Ishikawa (cell line): ENCODE measurements at regions not wholly inside any gene's neighbourhood (a gene's known extent, or its start where the extent isn't known, plus 50 kb on each side); places are given as distances from the start of the nearest gene placed in this dataset.

Experiments used
- CEBPB ChIP-seq: IDR thresholded peaks from 2 replicates; pipeline ENCODE4 v1.6.1; 2012
- CREB1 ChIP-seq: IDR thresholded peaks from 2 replicates; pipeline ENCODE4 v1.6.1; 2012; ENCODE audit warnings: low read depth
- EGR1 ChIP-seq: IDR thresholded peaks from 2 replicates; pipeline ENCODE4 v1.6.1; 2012
- EP300 ChIP-seq: IDR thresholded peaks from 2 replicates; pipeline ENCODE4 v1.6.1; 2012; ENCODE audit warnings: borderline replicate concordance
- FOXM1 ChIP-seq: IDR thresholded peaks from 2 replicates; pipeline ENCODE4 v1.6.1; 2012; ENCODE audit warnings: low read depth, borderline replicate concordance
- NFIC ChIP-seq: IDR thresholded peaks from 2 replicates; pipeline ENCODE4 v1.6.1; 2012
- RAD21 ChIP-seq: IDR thresholded peaks from 2 replicates; pipeline ENCODE4 v1.6.1; 2012; ENCODE audit warnings: low read depth
- TAF1 ChIP-seq: IDR thresholded peaks from 2 replicates; pipeline ENCODE4 v1.6.1; 2012; ENCODE audit warnings: low read depth, mild to moderate bottlenecking
- TCF12 ChIP-seq: IDR thresholded peaks from 2 replicates; pipeline ENCODE4 v1.6.1; 2012; ENCODE audit warnings: low read depth
- TEAD4 ChIP-seq: IDR thresholded peaks from 2 replicates; pipeline ENCODE4 v1.6.1; 2012
- YY1 ChIP-seq: IDR thresholded peaks from 2 replicates; pipeline ENCODE4 v1.6.1; 2012; ENCODE audit warnings: low read depth
- ZBTB7A ChIP-seq: IDR thresholded peaks from 2 replicates; pipeline ENCODE4 v1.6.1; 2012; ENCODE audit warnings: low read depth
- TF ChIP-seq, protein P1 (sequence below): IDR thresholded peaks from 2 replicates; pipeline ENCODE4 v1.6.1; 2012; ENCODE audit warnings: low read depth, mild to moderate bottlenecking
- TF ChIP-seq, protein P2 (sequence below): IDR thresholded peaks from 2 replicates; pipeline ENCODE4 v1.6.1; 2012
- TF ChIP-seq, protein P3 (sequence below): IDR thresholded peaks from 2 replicates; pipeline ENCODE4 v1.6.1; 2012

DNA sequence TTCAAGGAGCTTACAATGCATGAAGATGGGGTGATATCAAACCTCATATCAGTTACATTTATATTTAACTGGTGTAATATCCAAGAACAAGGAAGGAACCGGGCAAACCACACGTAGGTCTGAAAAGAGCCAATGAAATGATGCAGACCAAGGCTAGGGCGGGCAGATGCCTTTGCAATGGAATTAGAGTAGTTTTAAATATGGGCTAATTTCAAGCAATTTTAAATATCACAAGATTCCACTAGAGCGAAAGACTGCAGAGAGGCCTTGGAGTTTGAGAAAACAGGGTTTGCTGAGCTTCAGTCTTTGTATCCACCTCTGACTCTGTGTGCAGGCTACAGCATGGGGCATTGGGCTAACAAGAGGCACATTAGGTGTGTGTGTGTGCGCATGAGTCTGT lies 53.9 kb upstream of the ZNF536 start:
- TF ChIP-seq TCF12 = no peak

DNA sequence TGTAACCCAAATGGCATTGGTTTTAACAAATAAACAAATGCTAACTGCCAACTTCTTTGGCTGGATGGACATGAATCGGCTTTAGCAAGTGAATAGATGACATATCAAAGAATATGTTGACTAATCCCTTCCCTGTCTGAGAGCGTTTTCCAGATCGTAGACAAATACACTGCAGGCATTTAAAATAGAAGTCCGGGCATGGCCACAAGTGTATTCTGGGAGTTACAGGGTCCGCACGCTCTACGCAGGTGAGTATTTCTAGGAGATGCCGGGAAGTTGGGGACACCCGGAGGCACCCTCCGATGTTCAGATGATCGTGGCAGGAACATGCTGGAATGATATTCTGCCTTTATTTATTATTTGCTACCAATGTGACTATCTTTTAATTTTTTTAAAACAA lies 53.2 kb upstream of the ZNF536 start:
- TF ChIP-seq EGR1 = no peak

DNA sequence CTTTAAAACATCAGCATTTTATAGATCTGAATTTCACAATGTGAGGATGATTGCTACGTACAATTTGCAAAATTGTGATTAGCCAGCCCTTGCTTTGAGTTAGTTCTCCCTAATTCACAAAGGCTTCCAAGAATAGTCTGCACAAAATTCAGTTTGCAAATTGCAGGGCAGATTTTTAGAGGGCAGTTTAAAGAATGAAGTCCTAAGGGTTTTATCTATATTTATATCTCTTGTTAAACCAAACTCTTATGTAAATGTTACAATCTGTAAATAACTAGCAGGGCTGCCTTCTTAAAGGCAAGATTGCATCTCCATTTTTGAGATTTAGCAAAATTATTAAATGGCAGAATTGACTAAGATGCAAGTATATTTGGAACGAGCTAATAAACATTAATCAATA lies 52.8 kb upstream of the ZNF536 start:
- TF ChIP-seq CREB1 (no peak), NFIC (no peak), YY1 (no peak), TCF12 (no peak), EGR1 (no peak), FOXM1 (no peak), CEBPB (no peak), EP300 (no peak), RAD21 (no peak), TAF1 (no peak), ZBTB7A (no peak), TEAD4 (no peak)
- TF ChIP-seq, protein P1, sequence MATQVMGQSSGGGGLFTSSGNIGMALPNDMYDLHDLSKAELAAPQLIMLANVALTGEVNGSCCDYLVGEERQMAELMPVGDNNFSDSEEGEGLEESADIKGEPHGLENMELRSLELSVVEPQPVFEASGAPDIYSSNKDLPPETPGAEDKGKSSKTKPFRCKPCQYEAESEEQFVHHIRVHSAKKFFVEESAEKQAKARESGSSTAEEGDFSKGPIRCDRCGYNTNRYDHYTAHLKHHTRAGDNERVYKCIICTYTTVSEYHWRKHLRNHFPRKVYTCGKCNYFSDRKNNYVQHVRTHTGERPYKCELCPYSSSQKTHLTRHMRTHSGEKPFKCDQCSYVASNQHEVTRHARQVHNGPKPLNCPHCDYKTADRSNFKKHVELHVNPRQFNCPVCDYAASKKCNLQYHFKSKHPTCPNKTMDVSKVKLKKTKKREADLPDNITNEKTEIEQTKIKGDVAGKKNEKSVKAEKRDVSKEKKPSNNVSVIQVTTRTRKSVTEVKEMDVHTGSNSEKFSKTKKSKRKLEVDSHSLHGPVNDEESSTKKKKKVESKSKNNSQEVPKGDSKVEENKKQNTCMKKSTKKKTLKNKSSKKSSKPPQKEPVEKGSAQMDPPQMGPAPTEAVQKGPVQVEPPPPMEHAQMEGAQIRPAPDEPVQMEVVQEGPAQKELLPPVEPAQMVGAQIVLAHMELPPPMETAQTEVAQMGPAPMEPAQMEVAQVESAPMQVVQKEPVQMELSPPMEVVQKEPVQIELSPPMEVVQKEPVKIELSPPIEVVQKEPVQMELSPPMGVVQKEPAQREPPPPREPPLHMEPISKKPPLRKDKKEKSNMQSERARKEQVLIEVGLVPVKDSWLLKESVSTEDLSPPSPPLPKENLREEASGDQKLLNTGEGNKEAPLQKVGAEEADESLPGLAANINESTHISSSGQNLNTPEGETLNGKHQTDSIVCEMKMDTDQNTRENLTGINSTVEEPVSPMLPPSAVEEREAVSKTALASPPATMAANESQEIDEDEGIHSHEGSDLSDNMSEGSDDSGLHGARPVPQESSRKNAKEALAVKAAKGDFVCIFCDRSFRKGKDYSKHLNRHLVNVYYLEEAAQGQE = no peak
- TF ChIP-seq, protein P2, sequence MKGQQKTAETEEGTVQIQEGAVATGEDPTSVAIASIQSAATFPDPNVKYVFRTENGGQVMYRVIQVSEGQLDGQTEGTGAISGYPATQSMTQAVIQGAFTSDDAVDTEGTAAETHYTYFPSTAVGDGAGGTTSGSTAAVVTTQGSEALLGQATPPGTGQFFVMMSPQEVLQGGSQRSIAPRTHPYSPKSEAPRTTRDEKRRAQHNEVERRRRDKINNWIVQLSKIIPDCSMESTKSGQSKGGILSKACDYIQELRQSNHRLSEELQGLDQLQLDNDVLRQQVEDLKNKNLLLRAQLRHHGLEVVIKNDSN = no peak
- TF ChIP-seq, protein P3, sequence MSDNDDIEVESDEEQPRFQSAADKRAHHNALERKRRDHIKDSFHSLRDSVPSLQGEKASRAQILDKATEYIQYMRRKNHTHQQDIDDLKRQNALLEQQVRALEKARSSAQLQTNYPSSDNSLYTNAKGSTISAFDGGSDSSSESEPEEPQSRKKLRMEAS = no peak

DNA sequence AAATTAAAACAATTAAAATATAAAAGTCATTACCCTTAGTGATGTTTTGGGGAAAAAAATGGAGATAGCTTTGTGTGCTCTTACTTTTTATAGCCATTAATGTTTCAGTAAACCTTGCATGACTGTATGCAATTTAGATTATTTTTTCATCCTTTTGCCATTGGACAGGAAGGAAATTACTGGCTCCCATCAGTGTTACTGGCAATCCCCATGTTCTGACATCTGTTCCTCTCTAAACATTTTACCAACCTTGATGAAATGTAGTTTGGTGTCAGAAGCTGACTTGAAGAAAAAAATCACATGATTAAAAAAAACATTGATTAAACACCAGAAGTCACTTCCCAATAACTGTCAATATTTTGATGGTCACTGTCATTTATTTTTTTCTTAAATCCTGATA lies 52.3 kb upstream of the ZNF536 start:
- TF ChIP-seq, protein P1 = no peak
- TF ChIP-seq NFIC (no peak), EGR1 (no peak), TEAD4 (no peak), TCF12 (no peak), EP300 (no peak), CEBPB (no peak), FOXM1 (no peak), RAD21 (no peak), TAF1 (no peak), CREB1 (no peak), ZBTB7A (no peak), YY1 (no peak)
- TF ChIP-seq, protein P3 = no peak
- TF ChIP-seq, protein P2 = no peak

DNA sequence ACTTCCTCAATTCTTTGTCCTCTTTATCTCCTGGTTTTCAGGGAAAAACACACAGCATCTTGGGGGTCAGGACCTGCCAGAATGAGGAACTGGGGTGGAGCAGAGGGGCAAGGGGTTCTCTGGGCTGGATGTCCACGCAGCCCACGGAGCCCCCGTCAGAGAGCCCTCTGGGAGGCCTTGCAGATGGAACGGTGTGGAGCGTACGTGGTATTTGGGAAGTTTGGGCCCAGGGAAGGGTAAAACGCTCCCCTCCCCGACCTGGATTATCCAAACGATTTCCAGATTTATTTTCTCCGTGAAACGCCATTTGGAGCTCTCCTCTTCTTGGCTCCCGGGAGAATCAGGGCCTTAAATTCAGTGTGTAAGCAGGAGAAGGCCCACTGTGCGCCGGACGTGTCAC lies 51.7 kb upstream of the ZNF536 start:
- TF ChIP-seq TAF1 (no peak), EP300 (no peak), FOXM1 (no peak), TCF12 (no peak), EGR1 (no peak), TEAD4 (no peak), CEBPB (no peak), RAD21 (no peak), NFIC (no peak), YY1 (no peak), ZBTB7A (no peak), CREB1 (no peak)
- TF ChIP-seq, protein P1 = no peak
- TF ChIP-seq, protein P3 = no peak
- TF ChIP-seq, protein P2 = no peak
